KBM-7 (cell line): ENCODE measurements at regions not wholly inside any gene's neighbourhood (a gene's known extent, or its start where the extent isn't known, plus 50 kb on each side); places are given as distances from the start of the nearest gene placed in this dataset.

Experiments used
- DNase-seq: peaks from one replicate; pipeline ENCODE4 v3.0.0-alpha.2; 2015
- in situ Hi-C: fragments of 300-500 bp; cut with MboI; formaldehyde crosslinking; loops from 2 replicates; pipeline ENCODE4 v1.14.3; 2020; ENCODE audit warnings: low sequenced_read_pairs, low pct_unique_long_range_greater_than_20kb, mixed read lengths

DNA sequence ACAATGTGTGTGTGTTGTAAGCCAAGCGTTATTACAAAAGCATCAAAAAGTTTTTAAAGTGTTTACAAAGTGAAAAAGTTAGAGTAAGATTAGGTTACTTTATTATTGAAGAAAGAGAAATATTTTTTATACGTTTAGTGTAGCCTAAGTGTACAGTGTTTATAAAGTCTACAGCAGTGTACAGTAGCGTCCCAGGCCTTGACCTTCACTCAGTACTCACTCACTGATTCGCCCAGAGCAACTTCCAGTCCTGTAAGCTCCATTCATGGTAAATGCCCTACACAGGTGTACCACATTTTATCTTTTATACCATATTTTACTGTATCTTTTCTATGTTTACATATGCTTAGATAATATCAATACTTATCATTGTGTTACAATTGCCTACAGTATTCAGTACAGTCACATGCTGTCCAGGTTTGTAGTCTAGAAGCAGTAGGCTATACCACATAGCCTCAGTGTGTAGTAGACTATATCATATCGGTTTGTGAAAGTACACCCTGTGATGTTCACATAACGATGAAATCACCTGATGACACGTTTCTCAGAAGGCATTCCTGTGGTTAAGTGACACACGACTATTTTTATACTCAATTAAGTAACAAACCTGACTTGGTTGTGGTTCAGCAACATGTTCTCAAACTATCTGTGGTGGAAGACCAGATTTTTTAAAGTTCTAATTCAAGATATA, 152.0 kb upstream of the EDNRA start:
- in situ Hi-C loops = no loop called here
- DNase-seq = no peak

DNA sequence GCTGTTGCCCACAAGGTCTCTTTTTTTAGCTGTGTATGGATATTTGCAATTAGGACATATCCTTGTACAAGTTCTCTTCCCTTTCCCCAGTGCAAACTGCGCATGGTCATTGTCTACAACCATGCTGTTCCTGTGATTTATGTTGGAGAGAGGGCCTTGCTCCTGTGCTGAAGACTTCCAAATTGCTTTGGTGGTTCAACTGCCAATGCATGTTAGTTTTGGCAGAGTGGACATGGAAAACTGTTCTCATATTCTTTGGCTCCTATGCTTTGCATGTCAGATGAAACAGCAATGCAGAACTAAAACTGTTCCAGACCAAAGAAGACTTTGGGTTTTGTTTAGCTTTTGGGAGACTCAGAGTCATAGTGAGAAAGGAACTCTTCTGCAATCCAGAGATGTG, 148.8 kb upstream of the EDNRA start:
- in situ Hi-C loops = no loop called here
- no peak for DNase-seq

DNA sequence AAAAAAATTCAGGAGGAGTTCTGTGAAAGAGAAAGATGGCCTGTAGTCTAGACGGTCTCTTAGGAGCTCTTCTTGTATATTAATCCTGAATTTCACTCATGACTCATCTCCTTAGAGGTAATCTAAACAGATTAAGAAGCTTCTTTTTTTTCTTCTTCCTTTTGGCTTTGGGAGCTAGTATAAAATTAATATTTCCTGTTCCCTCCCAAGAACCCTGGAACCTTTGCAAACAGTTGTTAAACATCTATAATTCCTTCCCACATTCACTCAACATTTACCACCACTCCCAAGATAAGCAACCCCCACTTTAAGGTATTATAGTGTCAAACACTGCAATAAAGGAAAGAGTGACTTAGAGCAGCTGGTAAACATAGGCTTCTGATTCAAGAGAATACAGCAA, 146.4 kb upstream of the EDNRA start:
- in situ Hi-C loops = no loop called here
- no peak for DNase-seq

DNA sequence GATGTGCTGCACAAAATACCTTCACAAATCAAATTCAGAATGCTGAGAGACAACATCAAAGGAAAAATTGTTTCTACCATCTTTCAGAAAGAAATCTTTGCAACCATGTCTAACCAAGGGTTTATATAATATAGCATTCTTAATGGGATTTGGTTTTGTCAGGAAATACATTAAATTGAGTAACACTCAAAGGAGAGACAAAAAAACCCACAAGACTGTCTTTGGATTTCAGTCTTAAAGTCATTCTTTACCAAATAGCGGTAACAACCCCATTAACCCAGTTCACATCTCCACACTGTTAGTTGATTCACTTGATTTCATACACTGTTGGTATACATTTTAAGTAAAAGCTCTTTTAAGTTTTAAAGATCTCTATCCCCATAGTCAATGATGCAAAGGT, 145.7 kb upstream of the EDNRA start:
- in situ Hi-C loops = no loop called here

DNA sequence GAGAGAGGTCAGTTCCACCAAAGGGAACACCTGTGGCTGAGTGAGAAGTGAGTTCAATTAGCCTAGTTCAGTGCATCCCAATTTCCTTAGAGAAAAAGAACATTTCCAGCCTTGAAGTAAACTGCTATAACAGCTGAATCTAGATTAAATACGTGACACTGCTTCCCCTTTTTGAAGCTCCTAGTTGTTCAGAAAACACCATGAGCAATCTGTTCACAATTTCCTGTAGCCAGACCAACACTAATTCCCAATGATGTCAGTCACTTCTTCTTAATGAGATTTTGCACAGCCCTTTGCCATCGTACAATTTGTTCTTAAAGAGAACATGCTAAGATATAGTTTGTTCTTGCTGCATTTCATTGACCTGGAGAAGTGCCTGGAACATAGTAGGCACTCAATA, 144.6 kb upstream of the EDNRA start:
- in situ Hi-C loops = no loop called here

More for the DNA sequence above, 145.7 kb upstream of the EDNRA start:
- DNase-seq = no peak

DNA sequence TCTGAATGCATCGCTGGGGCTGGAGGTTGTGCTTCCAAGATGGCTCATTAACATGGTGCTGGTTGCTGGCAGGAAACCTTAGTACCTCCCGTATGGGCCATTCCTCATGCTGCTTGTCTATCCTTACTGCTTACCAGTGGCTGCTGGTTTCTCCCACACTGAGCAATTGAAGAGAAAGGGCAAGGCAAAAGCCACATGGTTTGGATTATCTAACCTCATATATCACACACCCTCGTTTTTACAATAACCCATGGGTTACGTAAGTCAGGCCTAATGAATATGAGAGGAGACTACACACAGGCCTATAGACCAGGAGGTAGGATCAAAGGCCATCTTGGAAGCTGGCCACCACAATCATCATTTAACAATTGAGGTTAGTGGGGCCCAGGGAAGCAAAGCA, 141.8 kb upstream of the EDNRA start:
- in situ Hi-C loops = no loop called here

More for the DNA sequence above, 144.6 kb upstream of the EDNRA start:
- no peak for DNase-seq

DNA sequence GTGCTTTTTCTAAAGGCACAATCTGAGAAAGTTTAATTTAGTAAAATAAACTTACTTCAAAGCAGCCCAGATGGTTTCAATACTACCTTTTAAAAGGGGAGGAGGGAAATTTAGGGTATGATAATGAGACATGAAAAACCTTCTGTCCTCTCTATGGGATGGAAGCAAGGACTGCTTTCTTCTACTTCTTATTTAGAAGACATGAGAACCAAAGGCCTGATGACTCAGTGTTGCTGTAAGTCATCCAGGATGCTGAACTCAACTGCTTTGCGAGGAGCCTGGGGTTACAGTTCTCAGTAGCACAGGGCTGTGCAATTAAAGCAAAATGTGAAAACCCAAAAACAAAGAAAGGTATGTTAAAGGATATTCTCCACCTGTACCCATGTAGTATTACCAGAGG, 140.8 kb upstream of the EDNRA start:
- in situ Hi-C loops = no loop called here
- DNase-seq = no peak

More for the DNA sequence above, 141.8 kb upstream of the EDNRA start:
- no peak for DNase-seq

DNA sequence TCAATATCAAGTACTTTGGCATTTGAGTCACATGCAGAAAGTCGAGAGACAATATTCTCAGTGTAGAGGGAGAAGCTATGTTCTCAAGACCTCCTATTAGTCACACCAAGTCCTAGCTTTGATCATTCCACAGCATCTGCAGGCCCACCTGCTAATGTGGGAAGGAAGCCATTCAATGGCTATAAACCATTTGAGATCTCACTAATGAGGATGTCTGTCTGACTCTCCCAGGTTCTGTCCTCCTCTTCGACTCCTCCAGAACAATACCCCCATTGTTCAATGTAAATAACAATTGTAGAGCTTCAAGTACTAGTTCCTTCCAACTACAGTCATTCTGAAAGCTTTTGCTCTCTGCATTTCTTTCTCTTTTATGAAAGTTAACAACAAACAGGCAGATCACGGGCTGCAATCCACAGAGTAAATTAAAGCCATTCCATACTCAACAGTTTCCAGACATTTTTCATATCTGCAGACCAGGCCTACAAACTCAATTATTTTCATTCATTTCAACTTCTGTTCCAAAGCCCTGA, 140.2 kb upstream of the EDNRA start:
- in situ Hi-C loops = no loop called here
- DNase-seq = no peak

DNA sequence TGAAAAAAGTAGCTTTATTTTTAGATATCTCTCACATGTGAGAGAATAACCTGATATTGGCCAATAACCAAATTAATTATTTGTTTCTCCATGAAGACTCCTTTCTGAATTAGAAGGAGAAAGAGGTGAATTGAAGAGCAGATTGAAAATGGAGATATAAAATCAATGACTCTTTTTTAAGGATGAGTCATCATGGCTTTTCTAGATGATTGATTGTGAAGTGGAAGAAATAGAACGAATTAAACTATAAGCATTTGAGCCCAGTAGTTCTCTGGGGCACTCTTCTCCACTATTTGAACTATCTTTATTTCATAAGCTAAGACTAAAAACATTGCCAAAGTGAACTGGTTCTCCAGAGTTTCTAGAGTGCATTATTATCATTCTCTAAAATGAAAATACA, 137.2 kb upstream of the EDNRA start:
- DNase-seq = no peak
- in situ Hi-C loops = no loop called here

DNA sequence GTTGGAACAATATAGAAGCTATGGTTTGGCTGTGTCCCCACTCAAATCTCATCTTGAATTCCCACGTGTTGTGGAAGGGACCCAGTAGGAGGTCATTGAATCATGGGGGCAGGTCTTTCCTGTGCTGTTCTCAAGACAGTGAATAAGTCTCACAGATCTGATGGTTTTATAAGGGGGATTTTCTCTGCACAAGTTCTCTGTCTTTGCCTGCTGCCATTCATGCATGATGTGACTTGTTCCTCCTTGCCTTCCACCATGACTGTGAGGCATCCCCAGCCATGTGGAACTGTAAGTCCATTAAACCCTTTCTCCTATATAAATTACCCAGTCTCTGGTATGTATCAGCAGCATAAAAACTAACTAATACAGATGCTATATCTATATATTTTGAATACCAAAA, 135.2 kb upstream of the EDNRA start:
- in situ Hi-C loops = no loop called here
- no peak for DNase-seq

DNA sequence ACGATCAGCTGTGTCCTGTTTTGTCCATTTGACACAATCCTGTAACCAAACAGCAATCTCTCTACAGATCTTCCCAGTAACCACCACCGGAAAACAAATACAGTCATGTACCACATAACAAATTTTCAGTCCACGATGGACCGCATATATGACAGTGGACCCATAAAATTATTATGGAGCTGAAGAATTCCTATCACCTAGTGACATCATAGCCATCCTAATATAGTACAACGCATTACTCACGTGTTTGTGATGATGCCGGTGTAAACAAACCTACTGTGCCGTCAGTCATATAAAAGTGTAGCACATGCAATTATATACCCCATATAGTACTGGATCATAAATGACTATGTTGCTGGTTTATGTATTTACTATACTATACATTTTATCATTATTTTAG, 133.7 kb upstream of the EDNRA start:
- in situ Hi-C loops = no loop called here

DNA sequence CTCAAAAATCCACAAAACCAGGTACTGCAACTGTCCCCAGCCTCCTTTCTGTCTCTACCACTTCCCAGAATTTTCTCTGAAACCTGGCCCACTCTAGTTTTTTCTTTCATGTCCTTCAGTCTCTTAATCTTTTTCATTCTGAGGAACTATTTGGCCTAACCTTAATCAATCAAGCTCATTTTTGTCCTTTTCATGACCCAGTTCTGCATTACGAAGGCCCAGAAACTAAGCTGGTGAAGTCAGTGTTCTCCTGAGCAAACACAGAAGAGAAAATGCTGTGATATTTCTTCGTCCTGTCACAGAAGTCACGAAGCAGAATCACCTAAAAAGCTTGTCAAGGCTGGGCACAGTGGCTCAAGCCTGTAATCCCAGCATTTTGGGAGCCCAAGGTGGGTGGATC, 131.7 kb upstream of the EDNRA start:
- in situ Hi-C loops = no loop called here
- DNase-seq = no peak

More for the DNA sequence above, 133.7 kb upstream of the EDNRA start:
- DNase-seq = no peak

DNA sequence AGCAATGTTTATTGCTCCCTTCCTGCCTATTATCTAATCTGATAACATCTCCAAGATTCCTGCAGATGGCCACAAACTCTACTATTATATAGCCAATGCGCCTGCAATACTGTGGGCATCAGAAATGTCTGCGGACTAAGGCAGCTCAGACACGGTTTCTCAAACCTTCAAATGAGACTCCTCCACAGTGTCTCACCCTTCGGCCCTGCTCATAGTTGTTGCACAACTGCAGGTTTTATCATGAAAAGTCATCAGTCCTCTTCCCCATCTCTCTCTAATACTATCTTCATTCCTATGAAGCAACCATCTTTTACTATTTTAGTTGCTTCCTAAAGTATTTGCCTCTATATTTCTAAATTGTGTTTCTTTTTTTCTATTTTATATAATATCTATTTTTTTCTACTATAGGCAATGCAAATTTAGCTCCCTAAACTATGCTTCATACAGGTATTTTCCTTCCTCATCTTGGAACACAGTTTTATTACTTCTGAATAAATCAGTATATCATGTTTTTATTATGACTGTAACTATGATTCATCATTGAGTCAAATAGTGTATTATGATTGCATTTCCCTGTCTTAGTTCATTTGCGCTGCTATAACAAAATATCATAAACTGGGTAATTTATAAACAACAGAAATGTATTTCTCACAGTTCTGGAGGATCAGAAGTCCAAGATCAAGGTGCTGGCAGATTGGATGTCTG, 129.7 kb upstream of the EDNRA start:
- in situ Hi-C loops = no loop called here
- no peak for DNase-seq

DNA sequence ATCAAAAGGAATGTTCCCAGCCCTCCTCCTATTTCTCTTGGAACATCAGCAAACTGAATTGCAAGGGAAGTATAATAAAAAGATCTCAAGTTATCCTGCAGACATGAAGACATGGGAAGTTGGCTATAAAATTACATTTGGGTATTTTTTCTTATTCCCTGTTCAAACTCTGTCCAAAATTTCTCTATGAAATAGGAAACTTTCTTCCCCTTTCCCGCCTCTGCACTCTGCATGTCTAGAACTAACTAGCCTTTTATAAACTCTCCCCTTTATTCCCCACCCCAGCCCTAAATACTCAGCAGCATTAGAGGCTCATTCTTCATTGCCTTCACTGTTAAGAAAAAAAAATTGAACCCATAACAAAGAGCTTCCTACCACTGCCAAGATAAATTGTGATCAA, 126.7 kb upstream of the EDNRA start:
- in situ Hi-C loops = no loop called here
- no peak for DNase-seq

DNA sequence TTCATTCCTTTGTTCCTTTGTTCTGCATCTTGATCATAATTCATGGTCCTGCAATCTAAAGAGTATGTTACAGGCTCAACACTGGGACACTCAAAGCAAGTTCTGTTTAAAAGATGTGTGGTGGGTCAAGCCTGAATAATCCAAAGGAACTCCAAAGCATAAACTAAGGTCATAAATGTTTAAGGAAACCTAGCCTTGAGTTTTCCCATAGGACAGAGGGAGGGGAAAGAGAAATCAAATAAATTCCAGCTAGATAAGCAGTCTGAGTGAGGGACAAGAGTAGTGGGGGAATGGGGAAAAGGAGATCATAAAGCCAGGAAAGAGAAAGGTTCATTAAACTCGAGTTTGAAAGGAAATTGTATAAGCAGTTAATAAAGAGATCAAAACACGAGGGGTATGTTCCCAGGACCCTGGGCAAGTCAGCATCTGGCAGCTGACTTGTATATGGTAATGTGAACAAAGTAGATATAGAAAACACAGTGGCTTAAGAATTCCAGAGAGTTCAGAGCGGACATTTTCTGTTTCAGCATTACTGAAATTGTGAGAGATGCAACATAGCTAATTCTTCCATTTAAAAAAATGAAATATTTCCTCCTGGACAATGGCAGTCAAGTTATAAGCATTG, 125.8 kb upstream of the EDNRA start:
- DNase-seq = no peak
- in situ Hi-C loops = no loop called here

DNA sequence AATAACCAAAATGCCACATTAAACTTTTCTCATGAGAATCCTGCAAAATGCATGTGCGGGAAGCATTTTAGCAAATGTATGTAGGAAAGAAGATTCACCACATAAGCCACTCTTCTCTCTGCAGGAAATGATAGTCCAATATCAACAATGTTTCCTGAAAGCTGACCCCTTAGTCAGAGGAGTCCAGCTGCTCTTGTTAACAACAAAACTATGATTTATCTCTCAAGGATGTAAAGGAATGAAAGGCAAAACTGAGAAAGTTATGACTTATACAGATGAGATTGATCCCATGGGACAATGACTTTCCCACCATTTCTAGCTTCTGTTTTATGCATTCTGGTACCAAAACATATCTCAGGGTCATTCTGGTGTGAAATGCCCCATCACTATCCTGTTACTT, 125.0 kb upstream of the EDNRA start:
- in situ Hi-C loops = no loop called here
- no peak for DNase-seq

DNA sequence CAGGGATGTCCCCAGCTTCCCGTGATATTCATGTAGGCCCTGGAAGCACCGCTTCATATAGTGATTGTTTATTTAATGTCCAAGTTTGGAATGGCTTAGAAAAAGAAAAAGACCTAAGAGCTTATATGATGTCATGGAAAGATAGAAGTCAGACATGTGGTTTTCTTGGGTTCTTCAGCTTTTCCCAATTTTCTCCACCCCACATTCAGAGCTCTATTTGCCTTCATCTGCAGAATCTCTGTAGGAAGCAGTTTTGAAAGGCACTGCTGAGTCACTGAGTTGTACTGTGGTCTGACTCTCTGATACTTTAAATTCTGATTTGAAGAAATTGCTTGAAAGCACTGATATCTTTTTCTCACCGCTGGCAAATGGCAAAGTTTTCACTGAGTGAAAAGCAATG, 120.6 kb upstream of the EDNRA start:
- no peak for DNase-seq
- in situ Hi-C loops = no loop called here

DNA sequence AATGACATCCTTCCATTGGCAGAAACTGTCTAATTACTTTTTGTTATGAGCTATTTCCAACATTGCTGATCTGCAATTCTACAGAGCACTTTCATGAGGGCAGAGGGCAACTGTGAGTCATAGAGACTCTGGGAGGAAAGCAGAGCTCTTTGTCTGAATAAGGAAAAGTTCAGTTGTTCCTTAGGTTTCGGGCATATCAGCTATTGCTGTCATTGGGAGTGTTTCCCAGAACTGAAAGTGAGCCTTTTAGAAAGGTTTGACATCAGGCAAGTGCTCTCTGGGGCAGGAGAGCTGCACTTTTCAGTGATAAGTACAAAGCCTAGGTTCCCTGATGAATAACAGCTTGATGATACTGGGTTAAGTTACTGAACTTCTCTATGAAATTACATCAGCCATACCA, 119.2 kb upstream of the EDNRA start:
- DNase-seq = no peak
- in situ Hi-C loops = no loop called here

DNA sequence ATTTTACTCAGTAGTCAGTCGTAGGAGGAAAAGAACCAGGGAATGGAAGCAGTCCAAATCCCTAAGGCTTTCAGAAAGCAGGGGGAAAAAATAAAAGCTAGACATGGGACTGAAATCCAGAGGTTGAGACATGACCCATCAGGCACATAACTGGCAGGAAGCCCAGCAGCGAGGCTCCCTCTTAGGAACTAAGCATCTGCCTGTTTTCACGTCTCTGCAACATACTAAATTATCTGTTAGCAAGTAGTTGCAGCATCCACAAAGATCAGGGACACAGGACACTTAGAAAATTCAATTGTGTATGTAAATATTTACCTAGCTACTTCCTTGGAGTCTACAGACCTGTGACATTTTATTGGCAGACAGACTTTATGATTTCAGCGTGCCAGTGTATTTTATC, 118.0 kb upstream of the EDNRA start:
- no peak for DNase-seq
- in situ Hi-C loops = no loop called here

DNA sequence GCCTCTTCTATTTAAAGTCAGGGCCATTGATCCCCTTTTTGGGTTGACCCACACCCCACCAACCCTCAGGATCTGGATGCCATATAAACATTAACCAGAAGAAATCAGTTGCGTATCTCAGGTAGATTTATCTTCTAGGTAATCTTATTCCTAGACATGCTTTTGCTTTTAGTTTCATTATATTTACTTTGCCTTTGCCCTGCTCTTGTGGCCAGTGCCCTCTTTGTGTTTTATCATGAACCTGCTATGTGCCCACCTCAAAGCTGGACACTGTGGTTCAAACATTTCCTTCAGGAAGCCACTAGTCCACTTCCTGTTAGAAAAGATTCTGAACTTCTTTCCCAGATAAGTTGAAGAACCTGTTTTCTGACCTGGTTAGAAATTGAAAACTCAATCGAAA, 117.4 kb upstream of the EDNRA start:
- in situ Hi-C loops = no loop called here
- no peak for DNase-seq
